ENCODE measurements at regions not wholly inside any gene's neighbourhood (a gene's known extent, or its start where the extent isn't known, plus 50 kb on each side); places are given as distances from the start of the nearest gene placed in this dataset.

DNA sequence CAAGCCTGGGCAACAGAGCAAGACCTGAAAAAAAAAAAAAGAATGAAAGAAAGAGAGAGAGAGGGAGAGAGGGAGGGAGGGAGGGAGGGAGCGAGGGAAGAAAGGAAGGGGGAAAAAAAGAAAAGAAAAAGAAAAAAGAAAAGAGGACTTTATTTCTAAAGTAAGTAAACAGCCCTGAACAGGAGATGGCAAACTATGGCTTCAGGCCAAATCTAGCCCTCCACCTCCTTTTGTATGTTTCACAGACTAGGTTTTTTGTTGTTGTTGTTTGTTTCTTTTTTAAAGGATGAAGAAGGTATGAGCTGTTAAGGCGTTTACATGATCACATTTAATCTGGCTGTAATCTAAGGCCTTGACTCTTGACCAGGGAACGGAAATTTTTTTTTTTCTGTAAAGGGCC lies 711.1 kb upstream of the NRSN1 start:
- Histone ChIP-seq H3K9ac (ENCODE audit: low read depth in 1 of 2, low read length in 2 of 2) (no peak overlapping the region), H3K4me3 (ENCODE audit: low read depth in 1 of 3, low read length in 3 of 3) (no peak overlapping the region), H3K9me3 (ENCODE audit: control insufficient read depth in 4 of 4, low read length in 3 of 4) (no peaks in the 10 kb centered on the region), H3K4me1 (ENCODE audit: control insufficient read depth in 4 of 4, insufficient read depth in 4 of 4, low read length in 3 of 4) (peaks cover 0 to 8% (median 3%) of the 10 kb centered on the region in 4 donors), H3K27me3 (ENCODE audit: control insufficient read depth in 4 of 4, insufficient read depth in 4 of 4, low read length in 3 of 4) (no peaks in the 10 kb centered on the region), H3K27ac (ENCODE audit: low read depth in 1 of 2, low read length in 2 of 2) (no peak overlapping the region), H3K36me3 (ENCODE audit: control insufficient read depth in 4 of 4, insufficient read depth in 3 of 4, low read depth in 1 of 4, low read length in 3 of 4) (no peaks in the 10 kb centered on the region)
- no peak for DNase-seq (ENCODE audit: low spot score)
- WGBS, result 84% methylated on average over 3 of the region's 3 CpGs
- TF ChIP-seq, protein P1, sequence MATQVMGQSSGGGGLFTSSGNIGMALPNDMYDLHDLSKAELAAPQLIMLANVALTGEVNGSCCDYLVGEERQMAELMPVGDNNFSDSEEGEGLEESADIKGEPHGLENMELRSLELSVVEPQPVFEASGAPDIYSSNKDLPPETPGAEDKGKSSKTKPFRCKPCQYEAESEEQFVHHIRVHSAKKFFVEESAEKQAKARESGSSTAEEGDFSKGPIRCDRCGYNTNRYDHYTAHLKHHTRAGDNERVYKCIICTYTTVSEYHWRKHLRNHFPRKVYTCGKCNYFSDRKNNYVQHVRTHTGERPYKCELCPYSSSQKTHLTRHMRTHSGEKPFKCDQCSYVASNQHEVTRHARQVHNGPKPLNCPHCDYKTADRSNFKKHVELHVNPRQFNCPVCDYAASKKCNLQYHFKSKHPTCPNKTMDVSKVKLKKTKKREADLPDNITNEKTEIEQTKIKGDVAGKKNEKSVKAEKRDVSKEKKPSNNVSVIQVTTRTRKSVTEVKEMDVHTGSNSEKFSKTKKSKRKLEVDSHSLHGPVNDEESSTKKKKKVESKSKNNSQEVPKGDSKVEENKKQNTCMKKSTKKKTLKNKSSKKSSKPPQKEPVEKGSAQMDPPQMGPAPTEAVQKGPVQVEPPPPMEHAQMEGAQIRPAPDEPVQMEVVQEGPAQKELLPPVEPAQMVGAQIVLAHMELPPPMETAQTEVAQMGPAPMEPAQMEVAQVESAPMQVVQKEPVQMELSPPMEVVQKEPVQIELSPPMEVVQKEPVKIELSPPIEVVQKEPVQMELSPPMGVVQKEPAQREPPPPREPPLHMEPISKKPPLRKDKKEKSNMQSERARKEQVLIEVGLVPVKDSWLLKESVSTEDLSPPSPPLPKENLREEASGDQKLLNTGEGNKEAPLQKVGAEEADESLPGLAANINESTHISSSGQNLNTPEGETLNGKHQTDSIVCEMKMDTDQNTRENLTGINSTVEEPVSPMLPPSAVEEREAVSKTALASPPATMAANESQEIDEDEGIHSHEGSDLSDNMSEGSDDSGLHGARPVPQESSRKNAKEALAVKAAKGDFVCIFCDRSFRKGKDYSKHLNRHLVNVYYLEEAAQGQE (IDR thresholded peaks at IDR 0.05), result no peak
- TF ChIP-seq NR2F2 (IDR thresholded peaks at IDR 0.05), result no peak
- no peak for TF ChIP-seq JUND (IDR thresholded peaks at IDR 0.05)

DNA sequence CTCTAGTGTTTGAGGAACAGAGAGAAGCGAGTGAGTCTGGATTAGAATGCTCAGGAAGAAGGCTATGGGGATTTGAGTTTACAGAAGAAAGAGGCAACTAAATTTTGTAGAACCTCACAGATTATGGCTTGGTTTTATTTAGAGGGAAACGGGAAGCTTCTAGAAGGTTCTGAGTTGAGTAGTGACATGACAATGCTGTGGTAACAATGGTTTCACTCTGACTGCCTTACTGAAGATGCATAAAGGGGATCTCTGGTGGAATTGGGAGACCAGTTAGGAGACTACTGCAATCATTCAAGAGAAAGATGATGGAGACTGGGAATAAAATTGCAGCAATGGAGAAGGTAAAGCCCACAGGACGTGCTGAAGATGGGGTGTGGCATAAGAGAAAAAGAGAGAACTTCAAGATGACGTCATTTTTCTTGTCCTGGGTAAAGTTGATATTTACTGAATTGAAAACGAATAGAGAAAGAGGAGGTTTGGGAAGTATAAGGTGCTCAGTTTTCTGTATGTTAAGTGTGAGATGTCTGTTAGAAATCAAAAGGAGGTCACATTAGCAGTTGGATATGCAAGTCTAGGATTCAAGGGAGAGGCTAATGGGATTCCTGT lies 710.1 kb upstream of the NRSN1 start:
- Histone ChIP-seq H3K4me3 (ENCODE audit: low read depth in 1 of 3, low read length in 3 of 3) (no peak overlapping the region), H3K27ac (ENCODE audit: low read depth in 1 of 2, low read length in 2 of 2) (no peak overlapping the region), H3K9ac (ENCODE audit: low read depth in 1 of 2, low read length in 2 of 2) (no peak overlapping the region), H3K9me3 (ENCODE audit: control insufficient read depth in 4 of 4, low read length in 3 of 4) (no peaks in the 10 kb centered on the region), H3K27me3 (ENCODE audit: control insufficient read depth in 4 of 4, insufficient read depth in 4 of 4, low read length in 3 of 4) (no peaks in the 10 kb centered on the region), H3K4me1 (ENCODE audit: control insufficient read depth in 4 of 4, insufficient read depth in 4 of 4, low read length in 3 of 4) (peaks cover 0 to 8% (median 3%) of the 10 kb centered on the region in 4 donors), H3K36me3 (ENCODE audit: control insufficient read depth in 4 of 4, insufficient read depth in 3 of 4, low read depth in 1 of 4, low read length in 3 of 4) (no peaks in the 10 kb centered on the region)
- TF ChIP-seq, protein P1 (IDR thresholded peaks at IDR 0.05), result no peak
- TF ChIP-seq, protein P2, sequence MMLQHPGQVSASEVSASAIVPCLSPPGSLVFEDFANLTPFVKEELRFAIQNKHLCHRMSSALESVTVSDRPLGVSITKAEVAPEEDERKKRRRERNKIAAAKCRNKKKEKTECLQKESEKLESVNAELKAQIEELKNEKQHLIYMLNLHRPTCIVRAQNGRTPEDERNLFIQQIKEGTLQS (IDR thresholded peaks at IDR 0.05), result no peak
- TF ChIP-seq, protein P3, sequence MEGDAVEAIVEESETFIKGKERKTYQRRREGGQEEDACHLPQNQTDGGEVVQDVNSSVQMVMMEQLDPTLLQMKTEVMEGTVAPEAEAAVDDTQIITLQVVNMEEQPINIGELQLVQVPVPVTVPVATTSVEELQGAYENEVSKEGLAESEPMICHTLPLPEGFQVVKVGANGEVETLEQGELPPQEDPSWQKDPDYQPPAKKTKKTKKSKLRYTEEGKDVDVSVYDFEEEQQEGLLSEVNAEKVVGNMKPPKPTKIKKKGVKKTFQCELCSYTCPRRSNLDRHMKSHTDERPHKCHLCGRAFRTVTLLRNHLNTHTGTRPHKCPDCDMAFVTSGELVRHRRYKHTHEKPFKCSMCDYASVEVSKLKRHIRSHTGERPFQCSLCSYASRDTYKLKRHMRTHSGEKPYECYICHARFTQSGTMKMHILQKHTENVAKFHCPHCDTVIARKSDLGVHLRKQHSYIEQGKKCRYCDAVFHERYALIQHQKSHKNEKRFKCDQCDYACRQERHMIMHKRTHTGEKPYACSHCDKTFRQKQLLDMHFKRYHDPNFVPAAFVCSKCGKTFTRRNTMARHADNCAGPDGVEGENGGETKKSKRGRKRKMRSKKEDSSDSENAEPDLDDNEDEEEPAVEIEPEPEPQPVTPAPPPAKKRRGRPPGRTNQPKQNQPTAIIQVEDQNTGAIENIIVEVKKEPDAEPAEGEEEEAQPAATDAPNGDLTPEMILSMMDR (IDR thresholded peaks at IDR 0.05; ENCODE audit: low read depth, low read length, missing input control), result no peak
- TF ChIP-seq RAD21 (IDR thresholded peaks at IDR 0.05) (no peak), TAF1 (conservative IDR thresholded peaks at IDR 0.05) (no peak), SP1 (IDR thresholded peaks at IDR 0.05) (no peak), NR2F2 (IDR thresholded peaks at IDR 0.05) (no peak), GABPA (IDR thresholded peaks at IDR 0.05 in 1 of 2, conservative IDR thresholded peaks at IDR 0.05 in 1 of 2) (no peak), YY1 (IDR thresholded peaks at IDR 0.05) (no peak), FOXA2 (IDR thresholded peaks at IDR 0.05) (no peak), HNF4A (conservative IDR thresholded peaks at IDR 0.05) (no peak), RXRA (IDR thresholded peaks at IDR 0.05) (no peak), HNF4G (IDR thresholded peaks at IDR 0.05) (no peak), FOXA1 (IDR thresholded peaks at IDR 0.05) (no peak)
- TF ChIP-seq, protein P4, sequence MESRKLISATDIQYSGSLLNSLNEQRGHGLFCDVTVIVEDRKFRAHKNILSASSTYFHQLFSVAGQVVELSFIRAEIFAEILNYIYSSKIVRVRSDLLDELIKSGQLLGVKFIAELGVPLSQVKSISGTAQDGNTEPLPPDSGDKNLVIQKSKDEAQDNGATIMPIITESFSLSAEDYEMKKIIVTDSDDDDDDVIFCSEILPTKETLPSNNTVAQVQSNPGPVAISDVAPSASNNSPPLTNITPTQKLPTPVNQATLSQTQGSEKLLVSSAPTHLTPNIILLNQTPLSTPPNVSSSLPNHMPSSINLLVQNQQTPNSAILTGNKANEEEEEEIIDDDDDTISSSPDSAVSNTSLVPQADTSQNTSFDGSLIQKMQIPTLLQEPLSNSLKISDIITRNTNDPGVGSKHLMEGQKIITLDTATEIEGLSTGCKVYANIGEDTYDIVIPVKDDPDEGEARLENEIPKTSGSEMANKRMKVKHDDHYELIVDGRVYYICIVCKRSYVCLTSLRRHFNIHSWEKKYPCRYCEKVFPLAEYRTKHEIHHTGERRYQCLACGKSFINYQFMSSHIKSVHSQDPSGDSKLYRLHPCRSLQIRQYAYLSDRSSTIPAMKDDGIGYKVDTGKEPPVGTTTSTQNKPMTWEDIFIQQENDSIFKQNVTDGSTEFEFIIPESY (IDR thresholded peaks at IDR 0.05), result no peak
- TF ChIP-seq, protein P5, sequence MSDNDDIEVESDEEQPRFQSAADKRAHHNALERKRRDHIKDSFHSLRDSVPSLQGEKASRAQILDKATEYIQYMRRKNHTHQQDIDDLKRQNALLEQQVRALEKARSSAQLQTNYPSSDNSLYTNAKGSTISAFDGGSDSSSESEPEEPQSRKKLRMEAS (IDR thresholded peaks at IDR 0.05), result no peak
- 90% methylated on average over 5 of the region's 5 CpGs for WGBS
- DNase-seq (ENCODE audit: low spot score), result no peak
